SJSA1 (cell line): ENCODE measurements at regions not wholly inside any gene's neighbourhood (a gene's known extent, or its start where the extent isn't known, plus 50 kb on each side); places are given as distances from the start of the nearest gene placed in this dataset.

Source experiments
- DNase-seq, 2 experiments: peaks; one replicate each; pipeline ENCODE4 v3.0.0-alpha.2; 2015 to 2020; ENCODE audit warnings: low spot score in 2 of 2, low read depth in 1 of 2
- H3K27ac ChIP-seq: fragments of 250-450 bp; sonication (Bioruptor Pico); 2 replicates; pipeline ENCODE4 v1.5.1; 2020; ENCODE audit warnings: mild to moderate bottlenecking, moderate library complexity
- H3K27me3 ChIP-seq: fragments of 250-450 bp; sonication (Bioruptor Pico); replicated peaks from 2 replicates; pipeline ENCODE4 v1.5.1; 2020; ENCODE audit warnings: mild to moderate bottlenecking, moderate library complexity
- H3K36me3 ChIP-seq: fragments of 250-450 bp; sonication (Bioruptor Pico); 2 replicates; pipeline ENCODE4 v1.5.1; 2020; ENCODE audit warnings: mild to moderate bottlenecking
- H3K4me1 ChIP-seq: fragments of 250-450 bp; sonication (Bioruptor Pico); replicated peaks from 2 replicates; pipeline ENCODE4 v1.6.1; 2021; ENCODE audit warnings: mild to moderate bottlenecking
- H3K4me3 ChIP-seq: fragments of 250-450 bp; sonication (Bioruptor Pico); 2 replicates; pipeline ENCODE4 v1.5.1; 2020; ENCODE audit warnings: mild to moderate bottlenecking
- H3K9me3 ChIP-seq: fragments of 250-450 bp; sonication (Bioruptor Pico); replicated peaks from 2 replicates; pipeline ENCODE4 v1.5.1; 2020; ENCODE audit warnings: mild to moderate bottlenecking

DNA sequence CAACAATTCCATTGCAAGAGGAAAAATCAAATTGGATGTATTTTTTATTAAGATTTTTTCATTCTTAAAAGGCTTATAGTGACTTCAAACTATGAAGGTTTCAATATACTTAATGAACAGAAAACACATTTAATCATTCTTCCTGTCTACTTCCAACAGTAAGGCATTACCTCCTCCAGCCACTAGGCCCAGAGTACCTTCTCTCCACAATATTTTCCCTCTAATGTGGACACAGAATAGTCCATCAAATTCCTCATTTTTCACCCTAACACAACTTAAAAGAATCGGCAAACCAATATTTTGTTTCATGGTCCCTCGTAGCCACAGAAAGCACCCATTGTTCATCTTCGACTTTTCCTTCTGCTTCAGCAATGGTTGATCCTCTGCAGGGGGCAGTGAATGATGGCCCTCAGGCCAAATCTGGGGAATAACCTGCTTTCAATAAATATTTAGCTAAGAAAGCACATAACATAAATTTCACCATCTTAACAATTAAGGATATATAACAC, 335.4 kb upstream of the ID4 start:
- Histone ChIP-seq H3K27ac (no peak overlapping the region), H3K4me3 (no peak overlapping the region), H3K27me3 (no peaks in the 10 kb centered on the region), H3K36me3 (no peaks in the 10 kb centered on the region), H3K4me1 (no peaks in the 10 kb centered on the region), H3K9me3 (peaks cover 10% of the 10 kb centered on the region)
- no peak for DNase-seq

GRCh38 chr6:19502301-19502700, 334.9 kb upstream of the ID4 start:
- Histone ChIP-seq H3K27me3 (no peaks in the 10 kb centered on the region), H3K27ac (no peak overlapping the region), H3K4me3 (no peak overlapping the region), H3K9me3 (peaks cover 12% of the 10 kb centered on the region), H3K36me3 (no peaks in the 10 kb centered on the region), H3K4me1 (no peaks in the 10 kb centered on the region)
- no peak for DNase-seq

GRCh38 chr6:19515939-19516338, 321.2 kb upstream of the ID4 start:
- Histone ChIP-seq H3K4me1 (no peaks in the 10 kb centered on the region), H3K36me3 (no peaks in the 10 kb centered on the region), H3K27ac (no peak overlapping the region), H3K4me3 (no peak overlapping the region), H3K9me3 (peaks cover 5% of the 10 kb centered on the region; the same call in 1 of the 2 replicates), H3K27me3 (no peaks in the 10 kb centered on the region)
- no peak for DNase-seq

- no peak overlapping the region for H3K27ac ChIP-seq
- no peak overlapping the region for H3K4me3 ChIP-seq
- peaks cover 5% of the 10 kb centered on the region; the same call in 1 of the 2 replicates for H3K9me3 ChIP-seq
- no peaks in the 10 kb centered on the region for H3K36me3 ChIP-seq
- H3K27me3 ChIP-seq, result no peaks in the 10 kb centered on the region
- no peak for DNase-seq
- no peaks in the 10 kb centered on the region for H3K4me1 ChIP-seq
Observed at GRCh38 chr6:19519941-19520340, 317.2 kb upstream of the ID4 start.

- DNase-seq, result no peak
- Histone ChIP-seq H3K9me3 (no peaks in the 10 kb centered on the region), H3K36me3 (no peaks in the 10 kb centered on the region), H3K27ac (no peak overlapping the region), H3K27me3 (no peaks in the 10 kb centered on the region), H3K4me1 (no peaks in the 10 kb centered on the region), H3K4me3 (no peak overlapping the region)
Observed at GRCh38 chr6:19524366-19525186, 312.6 kb upstream of the ID4 start.

DNA sequence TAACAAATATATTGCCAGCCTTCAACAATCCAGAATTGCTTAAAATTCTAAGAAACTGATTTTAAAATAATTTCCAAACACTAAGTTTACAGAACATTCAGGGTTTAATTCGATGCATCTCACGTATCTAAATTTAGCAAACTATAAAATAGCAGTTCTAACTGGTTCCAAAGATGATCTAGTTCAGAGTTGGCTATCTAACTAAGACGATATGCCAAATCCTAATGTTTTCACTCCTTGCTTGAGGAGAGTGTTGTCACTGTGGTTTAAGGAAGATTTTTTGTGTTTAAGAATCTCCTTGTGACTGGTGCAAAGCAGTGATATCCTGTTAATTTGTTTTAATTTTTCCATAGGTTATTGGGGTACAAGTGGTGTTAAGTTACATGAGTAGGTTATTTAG, 311.5 kb upstream of the ID4 start:
- Histone ChIP-seq H3K27me3 (no peaks in the 10 kb centered on the region), H3K27ac (no peak overlapping the region)
- DNase-seq, result no peak

GRCh38 chr6:19530188-19530587, 307.0 kb upstream of the ID4 start:
- Histone ChIP-seq H3K27ac (no peak overlapping the region), H3K27me3 (0 out of 2 replicates have a peak, but pooled peaks cover 2% of the 10 kb centered on the region), H3K36me3 (no peaks in the 10 kb centered on the region), H3K9me3 (no peaks in the 10 kb centered on the region), H3K4me1 (no peaks in the 10 kb centered on the region), H3K4me3 (no peak overlapping the region)
- DNase-seq, result no peak

More for the DNA sequence above, 311.5 kb upstream of the ID4 start:
- Histone ChIP-seq H3K9me3 (no peaks in the 10 kb centered on the region), H3K36me3 (no peaks in the 10 kb centered on the region), H3K4me3 (no peak overlapping the region), H3K4me1 (no peaks in the 10 kb centered on the region)

- Histone ChIP-seq H3K9me3 (no peaks in the 10 kb centered on the region), H3K27me3 (0 out of 2 replicates have a peak, but pooled peaks cover 2% of the 10 kb centered on the region), H3K4me1 (no peaks in the 10 kb centered on the region), H3K4me3 (no peak overlapping the region), H3K27ac (no peak overlapping the region), H3K36me3 (no peaks in the 10 kb centered on the region)
- DNase-seq, result no peak
Observed at GRCh38 chr6:19535351-19535750, 301.8 kb upstream of the ID4 start.

DNA sequence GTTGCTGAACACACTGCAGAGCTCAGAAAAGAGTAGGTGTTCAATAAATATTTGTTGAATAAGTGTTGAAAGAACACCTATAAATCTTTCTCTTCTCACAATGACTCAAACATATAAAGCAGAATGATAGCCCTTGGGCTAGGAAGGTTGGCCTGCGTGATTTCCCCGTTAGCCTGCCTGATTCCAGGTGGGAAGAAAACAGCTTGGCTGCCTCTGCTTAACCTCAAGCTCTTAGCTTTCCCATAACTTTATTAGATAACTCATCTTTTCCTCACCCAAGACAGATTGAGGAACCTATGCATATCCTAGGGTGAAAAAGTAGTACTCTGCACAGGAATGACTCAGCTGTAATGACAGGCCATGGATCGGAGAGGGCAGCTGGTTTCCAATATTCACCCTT, 300.3 kb upstream of the ID4 start:
- Histone ChIP-seq H3K27ac (no peak overlapping the region), H3K27me3 (0 out of 2 replicates have a peak, but pooled peaks cover 2% of the 10 kb centered on the region), H3K4me3 (no peak overlapping the region), H3K36me3 (no peaks in the 10 kb centered on the region), H3K4me1 (no peaks in the 10 kb centered on the region), H3K9me3 (no peaks in the 10 kb centered on the region)
- no peak for DNase-seq

DNA sequence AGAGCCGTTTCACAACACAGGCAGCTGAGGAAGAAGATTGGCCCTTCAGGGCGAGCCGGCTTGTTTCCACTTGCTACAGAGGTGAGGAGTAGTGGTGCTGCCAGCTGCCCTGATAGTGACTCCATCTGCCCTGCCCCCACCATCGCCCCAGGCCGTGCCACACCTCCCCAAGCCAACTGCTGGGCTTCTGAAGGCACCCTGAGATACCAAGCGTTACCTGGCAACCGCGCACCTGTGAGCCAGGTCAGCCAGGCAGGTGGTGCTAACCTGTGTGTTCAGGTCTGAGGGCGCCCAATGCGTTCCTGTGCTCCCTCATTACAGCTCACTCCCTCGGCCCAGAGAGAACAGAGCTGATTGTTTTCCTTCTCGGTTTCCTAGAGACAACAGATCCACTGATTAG, 299.1 kb upstream of the ID4 start:
- Histone ChIP-seq H3K27me3 (0 out of 2 replicates have a peak, but pooled peaks cover 2% of the 10 kb centered on the region), H3K36me3 (no peaks in the 10 kb centered on the region), H3K4me1 (no peaks in the 10 kb centered on the region), H3K27ac (no peak overlapping the region), H3K9me3 (no peaks in the 10 kb centered on the region), H3K4me3 (no peak overlapping the region)
- no peak for DNase-seq

- DNase-seq, result no peak
- peaks cover 16% of the 10 kb centered on the region; the same call in 1 of the 2 replicates for H3K27me3 ChIP-seq
- no peak overlapping the region for H3K4me3 ChIP-seq
- no peak overlapping the region for H3K27ac ChIP-seq
- no peaks in the 10 kb centered on the region for H3K9me3 ChIP-seq
- no peaks in the 10 kb centered on the region for H3K36me3 ChIP-seq
- no peaks in the 10 kb centered on the region for H3K4me1 ChIP-seq
Observed at GRCh38 chr6:19547507-19547906, 289.7 kb upstream of the ID4 start.

GRCh38 chr6:19549109-19549508, 288.1 kb upstream of the ID4 start:
- H3K4me1 ChIP-seq, result no peaks in the 10 kb centered on the region
- DNase-seq, result no peak
- H3K27ac ChIP-seq, result no peak overlapping the region

DNA sequence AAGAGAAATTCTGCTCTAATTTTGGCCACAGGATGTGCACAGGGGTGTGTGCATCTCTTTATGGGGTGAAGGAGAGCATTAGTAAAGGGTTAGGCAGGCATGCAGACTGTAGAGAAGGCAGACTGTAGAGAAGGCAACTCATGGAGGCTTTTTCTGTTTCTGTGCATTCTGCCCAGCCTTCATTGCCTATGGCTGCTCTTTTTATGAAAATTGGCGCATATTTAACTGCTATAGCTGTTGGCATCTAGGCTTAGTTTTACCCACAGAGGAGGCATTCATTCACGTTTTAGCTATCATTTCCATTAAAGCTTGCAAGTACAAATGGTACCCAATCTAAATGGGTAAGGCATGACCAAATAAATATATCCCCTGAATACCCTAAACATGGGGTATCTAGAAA, 286.8 kb upstream of the ID4 start:
- no peaks in the 10 kb centered on the region for H3K4me1 ChIP-seq
- H3K36me3 ChIP-seq, result no peaks in the 10 kb centered on the region
- no peak for DNase-seq

More at GRCh38 chr6:19549109-19549508, 288.1 kb upstream of the ID4 start:
- peaks cover 16% of the 10 kb centered on the region; the same call in 1 of the 2 replicates for H3K27me3 ChIP-seq
- no peaks in the 10 kb centered on the region for H3K9me3 ChIP-seq
- H3K4me3 ChIP-seq, result no peak overlapping the region
- no peaks in the 10 kb centered on the region for H3K36me3 ChIP-seq

DNA sequence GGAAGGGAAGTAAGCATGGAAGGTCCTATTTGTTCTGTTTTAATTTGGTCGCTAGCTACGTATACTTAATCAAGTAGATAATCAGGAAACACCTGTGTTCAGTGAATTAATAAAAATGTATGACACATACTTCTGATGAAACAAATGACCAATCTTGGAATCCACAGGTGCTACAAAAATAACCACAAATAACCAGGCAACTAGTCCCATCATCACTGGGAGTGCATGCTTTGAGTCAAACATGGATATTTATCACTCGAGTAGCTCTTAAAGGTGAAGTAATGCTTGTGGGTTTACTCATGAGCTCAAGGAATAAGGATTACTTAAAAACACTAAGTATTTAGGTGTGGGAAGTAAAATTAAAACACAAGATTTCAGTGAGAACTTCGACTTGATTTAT, 285.6 kb upstream of the ID4 start:
- Histone ChIP-seq H3K9me3 (no peaks in the 10 kb centered on the region), H3K4me1 (no peaks in the 10 kb centered on the region), H3K36me3 (no peaks in the 10 kb centered on the region), H3K4me3 (no peak overlapping the region), H3K27me3 (peaks cover 9% of the 10 kb centered on the region; the same call in 1 of the 2 replicates), H3K27ac (no peak overlapping the region)
- no peak for DNase-seq

More for the DNA sequence above, 286.8 kb upstream of the ID4 start:
- Histone ChIP-seq H3K4me3 (no peak overlapping the region), H3K27ac (no peak overlapping the region), H3K27me3 (peaks cover 16% of the 10 kb centered on the region; the same call in 1 of the 2 replicates), H3K9me3 (no peaks in the 10 kb centered on the region)
